ENCODE measurements at regions not wholly inside any gene's neighbourhood (a gene's known extent, or its start where the extent isn't known, plus 50 kb on each side); places are given as distances from the start of the nearest gene placed in this dataset.

GRCh38 chr2:188142636-188143295 lies 148.9 kb upstream of the GULP1 start:
- DNase-seq (ENCODE audit: low spot score): no peak

GRCh38 chr2:188145885-188146284 lies 145.8 kb upstream of the GULP1 start:
- no peak for DNase-seq (ENCODE audit: low spot score)

GRCh38 chr2:188146888-188147287 lies 144.8 kb upstream of the GULP1 start:
- no peak for DNase-seq (ENCODE audit: low spot score)

- no peak for DNase-seq (ENCODE audit: low spot score)
Measured at GRCh38 chr2:188151670-188152069, 140.0 kb upstream of the GULP1 start.

GRCh38 chr2:188158337-188159100 lies 133.2 kb upstream of the GULP1 start:
- no peak for DNase-seq (ENCODE audit: low spot score)

GRCh38 chr2:188159484-188159883 lies 132.2 kb upstream of the GULP1 start:
- DNase-seq (ENCODE audit: low spot score): no peak

- no peak for DNase-seq (ENCODE audit: low spot score)
Measured at GRCh38 chr2:188170356-188170755, 121.3 kb upstream of the GULP1 start.

GRCh38 chr2:188176620-188177019 lies 115.1 kb upstream of the GULP1 start:
- DNase-seq (ENCODE audit: low spot score): no peak

GRCh38 chr2:188181067-188181838 lies 110.4 kb upstream of the GULP1 start:
- DNase-seq (ENCODE audit: low spot score): peak; percentile 20

- no peak for DNase-seq (ENCODE audit: low spot score)
Measured at GRCh38 chr2:188181884-188182283, 109.8 kb upstream of the GULP1 start.

- DNase-seq (ENCODE audit: low spot score): no peak
Measured at GRCh38 chr2:188187726-188188125, 103.9 kb upstream of the GULP1 start.

- DNase-seq (ENCODE audit: low spot score): no peak
Measured at GRCh38 chr2:188189356-188189755, 102.3 kb upstream of the GULP1 start.

GRCh38 chr2:188193230-188193629 lies 98.4 kb upstream of the GULP1 start:
- DNase-seq (ENCODE audit: low spot score): no peak

GRCh38 chr2:188196343-188197008 lies 95.2 kb upstream of the GULP1 start:
- DNase-seq (ENCODE audit: low spot score): no peak

- DNase-seq (ENCODE audit: low spot score): peak; percentile 10
Measured at GRCh38 chr2:188199716-188200128, 92.0 kb upstream of the GULP1 start.

GRCh38 chr2:188201639-188202038 lies 90.0 kb upstream of the GULP1 start:
- no peak for DNase-seq (ENCODE audit: low spot score)

- DNase-seq (ENCODE audit: low spot score): no peak
Measured at GRCh38 chr2:188202777-188203176, 88.9 kb upstream of the GULP1 start.

GRCh38 chr2:188203776-188204175 lies 87.9 kb upstream of the GULP1 start:
- no peak for DNase-seq (ENCODE audit: low spot score)

GRCh38 chr2:188204824-188205223 lies 86.8 kb upstream of the GULP1 start:
- no peak for DNase-seq (ENCODE audit: low spot score)

- peak; percentile 28 for DNase-seq (ENCODE audit: low spot score)
Measured at GRCh38 chr2:188207554-188207953, 84.1 kb upstream of the GULP1 start.

- no peak for DNase-seq (ENCODE audit: low spot score)
Measured at GRCh38 chr2:188209218-188209617, 82.5 kb upstream of the GULP1 start.

GRCh38 chr2:188217264-188217663 lies 74.4 kb upstream of the GULP1 start:
- DNase-seq (ENCODE audit: low spot score): no peak
